HG03354 (cell line): ENCODE measurements at regions not wholly inside any gene's neighbourhood (a gene's known extent, or its start where the extent isn't known, plus 50 kb on each side); places are given as distances from the start of the nearest gene placed in this dataset.

ENCODE experiments used
- ATAC-seq: cut with Tn5 transposase; IDR thresholded peaks from one replicate; pipeline ENCODE4 v1.9.1; 2021; ENCODE audit warnings: mild to moderate bottlenecking; ENCODE audit not compliant: unreplicated experiment, poor library complexity, severe bottlenecking

DNA sequence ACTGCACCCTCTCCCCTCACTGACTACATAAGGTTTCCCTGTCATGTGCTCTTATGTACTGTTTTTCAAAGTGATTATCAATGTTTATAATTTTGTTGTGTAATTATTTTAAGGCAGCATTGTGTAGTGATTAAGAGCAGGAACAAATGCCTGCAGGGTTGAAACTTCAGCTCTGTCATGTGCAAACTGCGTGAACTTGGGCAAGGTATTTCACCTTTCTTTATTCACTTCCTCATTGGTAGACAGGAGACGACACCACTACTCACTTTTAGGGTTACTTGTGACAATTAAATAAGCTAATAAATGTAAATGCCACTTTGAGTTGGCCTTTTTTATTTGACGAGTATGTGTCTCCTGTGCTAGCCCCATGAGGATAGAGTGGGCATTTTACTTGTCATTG, 86.5 kb upstream of the E2F8 start:
- no peak for ATAC-seq

DNA sequence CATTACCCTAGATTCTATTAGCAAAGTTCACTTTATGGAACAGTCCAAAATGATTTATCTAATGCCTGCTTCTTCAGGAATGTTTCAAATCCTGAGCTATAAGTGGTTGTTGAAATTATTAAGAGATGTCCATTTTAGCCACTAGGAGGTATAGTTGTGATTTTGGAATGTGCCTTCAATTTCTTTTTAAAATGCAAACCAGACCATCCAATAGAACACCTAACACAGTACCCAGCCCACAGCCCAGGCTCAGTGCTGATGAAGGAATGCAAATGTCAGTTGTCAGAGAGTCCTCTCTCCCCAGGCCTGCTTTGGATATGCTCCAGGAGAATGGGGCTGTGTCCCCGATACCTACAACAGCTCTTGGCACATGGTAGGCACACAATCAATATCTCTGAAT, 85.8 kb upstream of the E2F8 start:
- no peak for ATAC-seq

DNA sequence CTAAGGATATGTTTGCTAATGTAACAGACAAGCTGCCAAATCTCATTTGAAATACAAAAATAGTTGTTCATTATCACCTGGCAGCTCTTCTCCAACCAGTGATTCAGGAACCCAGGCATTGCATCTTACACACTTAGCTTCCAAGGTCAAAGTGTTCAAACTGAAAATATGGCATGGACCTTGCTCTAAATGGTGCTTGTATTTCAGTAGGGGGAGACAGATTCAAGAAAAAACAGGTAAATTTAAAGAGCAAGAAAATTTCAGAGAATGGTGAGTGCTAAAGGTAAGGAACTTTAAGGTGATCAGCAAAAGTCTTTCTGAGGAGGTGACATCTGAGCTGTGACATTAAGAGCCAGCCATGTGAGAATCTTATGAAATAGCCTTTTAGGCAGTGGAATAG, 82.8 kb upstream of the E2F8 start:
- no peak for ATAC-seq

DNA sequence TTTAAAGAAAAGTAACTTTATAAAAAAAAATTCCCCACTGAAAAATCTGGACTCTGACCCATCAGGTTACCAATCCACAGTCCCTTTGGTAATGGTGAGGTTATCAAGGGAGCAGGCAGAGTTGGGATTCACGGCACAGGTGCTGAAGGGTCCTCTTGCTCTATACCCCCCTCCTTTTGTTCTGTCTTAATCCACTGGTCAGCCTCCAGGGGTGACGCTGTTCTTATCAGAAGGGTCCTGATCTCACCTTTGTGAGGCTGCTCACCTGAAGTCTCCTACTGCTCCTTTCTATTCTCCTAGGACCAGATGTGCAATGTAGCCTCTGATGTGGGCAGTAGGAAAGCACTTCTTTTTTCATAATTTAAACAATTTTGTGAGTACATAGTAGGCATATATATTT, 80.6 kb upstream of the E2F8 start:
- no peak for ATAC-seq

DNA sequence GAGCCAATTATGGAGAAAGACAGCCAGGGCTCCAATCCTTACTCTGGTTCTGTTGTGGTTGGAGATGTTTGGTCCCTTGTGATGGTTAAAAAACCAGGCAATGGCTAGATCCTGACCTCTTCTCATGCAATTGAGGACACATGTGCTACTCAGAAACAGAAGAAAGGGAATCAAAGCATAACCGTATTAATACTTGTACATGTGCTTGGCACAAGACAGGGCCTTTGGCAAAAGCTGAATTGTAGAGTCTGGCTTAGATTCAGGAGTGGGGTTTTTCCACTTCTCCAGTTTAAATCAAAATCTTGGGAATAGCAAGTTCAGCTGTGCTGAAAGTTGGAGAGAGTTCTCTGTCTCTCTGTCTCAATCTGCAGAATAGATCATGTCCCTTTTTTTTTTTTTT, 80.1 kb upstream of the E2F8 start:
- no peak for ATAC-seq

DNA sequence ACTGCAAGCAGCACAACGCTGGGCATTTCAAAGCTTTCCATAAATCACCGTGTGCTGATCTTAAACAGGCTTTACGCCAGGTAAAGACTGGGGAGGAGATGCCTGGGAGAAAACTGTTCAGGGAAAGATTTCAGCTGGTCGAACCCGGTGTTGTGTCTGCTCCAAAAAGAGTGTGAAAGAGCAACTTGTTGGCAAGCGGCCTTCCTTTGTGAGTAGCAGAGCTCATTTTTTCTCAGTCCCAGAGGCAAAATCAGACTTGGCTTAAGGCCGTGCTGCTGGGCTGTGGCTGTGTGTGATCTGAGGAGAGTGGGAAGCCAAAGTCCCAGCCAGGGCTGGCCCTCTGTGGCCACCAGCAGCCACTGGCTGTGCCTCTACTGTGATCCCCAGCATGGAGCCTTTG, 75.7 kb upstream of the E2F8 start:
- ATAC-seq: no peak

DNA sequence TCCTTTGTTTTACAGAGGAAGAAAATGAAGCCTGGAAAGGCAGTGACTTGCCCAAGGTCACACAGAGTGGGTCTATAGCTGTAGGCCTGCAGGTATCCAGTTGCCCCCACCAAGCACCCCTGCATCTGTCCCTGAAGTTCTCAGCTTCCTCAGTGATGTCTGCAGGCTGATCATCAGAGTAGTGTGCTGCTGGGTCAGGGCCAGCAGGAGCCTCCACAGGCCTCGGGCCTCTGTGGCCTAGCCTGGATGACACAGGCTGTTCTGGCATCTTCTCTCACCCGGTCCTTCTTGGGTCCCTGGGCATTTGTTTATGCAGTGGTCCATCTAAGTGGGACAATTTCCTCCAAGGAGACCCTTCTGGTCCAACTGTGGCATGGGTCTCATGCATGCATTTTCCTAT, 74.8 kb upstream of the E2F8 start:
- ATAC-seq: no peak

DNA sequence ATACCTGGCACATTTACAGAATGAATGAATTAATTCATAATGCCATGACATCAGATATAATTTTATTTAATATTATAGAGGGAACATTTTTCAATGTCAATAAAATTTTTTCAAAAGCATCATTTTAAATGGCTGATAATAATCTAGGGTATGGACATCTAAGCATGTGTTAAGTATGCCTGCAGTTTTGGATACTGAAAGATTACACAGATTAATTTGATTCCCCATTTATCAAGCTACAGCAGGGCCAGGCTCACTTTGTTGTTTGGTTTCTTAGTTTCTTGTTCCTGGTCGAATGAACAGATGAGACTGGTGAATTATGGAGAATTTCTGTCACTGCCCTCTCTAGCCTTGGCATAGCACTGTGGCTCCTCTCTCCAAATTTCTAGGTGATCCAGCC, 72.4 kb upstream of the E2F8 start:
- no peak for ATAC-seq

DNA sequence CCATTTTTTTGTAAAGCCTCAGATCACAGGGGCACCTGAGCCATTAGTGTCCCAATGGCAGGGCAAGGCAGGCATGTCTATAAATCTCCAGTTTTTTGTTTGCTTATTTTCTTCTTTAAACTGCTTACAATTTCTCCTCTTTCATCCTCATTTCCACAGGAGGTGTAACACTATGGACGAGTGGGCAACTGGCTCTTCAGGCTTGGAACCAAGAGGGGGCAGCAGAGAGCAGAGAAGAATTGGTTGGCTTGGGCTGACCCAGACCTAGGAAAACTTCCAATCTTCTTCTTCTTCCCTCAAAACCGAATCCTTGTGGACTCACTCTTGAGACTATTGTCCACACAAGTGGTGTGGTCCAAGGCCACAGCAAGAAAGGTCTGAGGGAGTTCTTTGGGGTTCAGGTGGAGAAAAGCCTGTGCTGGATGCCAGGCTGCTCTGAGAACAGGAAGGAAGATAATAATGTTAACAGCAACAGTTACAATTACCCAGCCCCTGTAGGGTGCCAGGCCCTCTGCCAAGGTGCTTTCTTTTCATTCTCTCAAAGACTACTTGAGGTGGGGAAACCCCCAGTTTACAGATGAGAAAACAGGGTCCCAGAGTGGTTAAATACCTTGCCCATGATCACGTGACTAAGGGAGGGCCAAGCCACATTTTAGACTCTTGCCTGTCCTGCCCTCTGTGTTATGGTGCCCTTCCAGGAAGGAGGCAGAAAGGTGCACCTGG, 70.7 kb upstream of the E2F8 start:
- peak; percentile 75 for ATAC-seq

DNA sequence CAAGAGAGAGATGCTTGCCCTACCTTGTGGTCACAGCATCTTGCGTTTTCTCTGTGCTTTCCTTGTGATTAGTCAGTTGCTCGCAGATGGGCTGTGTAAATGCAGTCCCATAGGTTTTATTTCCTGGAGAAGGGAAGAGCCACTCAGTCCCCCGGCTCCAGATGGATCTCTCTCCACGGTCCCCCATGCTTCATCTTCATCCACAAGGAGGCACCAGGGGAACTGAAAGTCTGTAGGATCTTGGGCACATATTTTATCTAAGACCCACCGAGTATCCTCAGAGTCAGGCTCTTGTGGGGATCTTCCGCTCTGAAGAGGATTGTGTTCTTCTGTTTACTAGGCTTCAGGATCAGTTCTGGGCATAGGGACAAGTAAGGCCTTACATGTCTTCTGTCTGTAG, 66.8 kb upstream of the E2F8 start:
- ATAC-seq: no peak

DNA sequence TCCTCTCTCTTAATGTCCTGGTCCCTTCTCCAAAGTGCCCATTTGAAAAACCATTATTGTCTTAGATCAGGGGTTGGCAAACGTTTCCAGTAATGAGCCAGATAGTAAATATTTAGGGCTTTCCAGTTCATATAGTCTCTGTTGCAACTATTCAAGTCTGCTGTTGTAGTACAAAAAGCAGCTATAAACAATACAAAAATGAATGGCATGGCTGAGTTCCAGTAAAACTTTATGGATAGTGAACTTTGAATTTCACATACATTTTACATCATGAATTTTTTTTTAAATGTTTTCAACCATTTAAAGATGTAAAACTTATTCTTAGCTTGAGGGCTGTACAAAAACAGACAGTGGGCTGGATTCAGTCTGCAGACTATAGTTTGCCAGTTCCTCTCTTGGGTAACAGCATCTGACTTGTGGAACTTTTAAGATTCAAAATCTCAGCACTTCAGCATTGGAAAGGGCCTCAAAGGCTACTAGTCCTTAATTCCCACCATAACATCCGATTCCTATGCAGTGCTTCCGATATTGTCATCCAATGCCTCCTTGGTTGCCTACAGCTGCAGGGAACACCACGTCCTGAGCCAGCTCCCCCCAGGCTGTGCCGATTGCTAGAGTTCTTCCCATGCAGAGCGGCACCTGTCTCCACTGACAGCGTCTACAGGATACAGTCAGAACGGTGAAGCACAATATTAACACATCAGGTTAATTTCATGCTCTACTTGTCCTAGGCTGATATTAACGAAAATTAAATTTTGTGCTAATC, 65.6 kb upstream of the E2F8 start:
- no peak for ATAC-seq

DNA sequence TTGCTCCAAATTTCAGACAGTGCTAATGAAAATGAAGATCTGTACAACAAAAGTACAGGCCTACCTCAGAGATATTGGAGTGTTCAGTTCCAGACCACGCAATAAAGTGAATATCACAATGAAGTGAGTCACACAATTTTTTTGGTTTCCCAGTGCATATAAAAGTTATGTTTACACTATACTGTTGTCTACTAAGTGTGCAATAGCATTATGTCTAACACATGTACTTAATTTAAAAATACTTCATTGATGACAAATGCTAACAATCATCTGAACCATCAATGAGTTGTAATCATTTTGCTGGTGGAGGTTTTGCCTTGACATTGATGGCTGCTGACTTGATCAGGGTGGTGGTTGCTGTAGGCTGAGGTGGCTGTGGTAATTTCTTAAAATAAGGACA, 60.6 kb upstream of the E2F8 start:
- ATAC-seq: no peak

DNA sequence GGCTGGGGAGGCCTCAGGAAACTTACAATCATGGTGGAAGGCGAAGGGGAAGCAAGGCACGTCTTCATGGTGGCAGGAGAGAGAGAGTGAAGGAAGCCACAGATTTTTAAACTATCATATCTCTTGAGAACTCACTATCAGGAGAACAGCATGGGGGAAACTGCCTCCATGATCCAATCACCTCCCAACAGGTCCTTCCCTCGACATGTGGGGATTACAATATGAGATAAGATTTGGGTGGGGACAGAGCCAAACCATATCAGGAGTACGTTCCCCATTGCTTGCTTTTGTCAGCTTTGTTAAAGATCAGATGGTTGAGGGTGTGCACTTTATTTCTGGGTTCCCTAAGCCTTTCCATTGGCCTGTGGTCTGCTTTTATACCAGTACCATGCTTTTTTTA, 53.7 kb upstream of the E2F8 start:
- ATAC-seq: no peak

DNA sequence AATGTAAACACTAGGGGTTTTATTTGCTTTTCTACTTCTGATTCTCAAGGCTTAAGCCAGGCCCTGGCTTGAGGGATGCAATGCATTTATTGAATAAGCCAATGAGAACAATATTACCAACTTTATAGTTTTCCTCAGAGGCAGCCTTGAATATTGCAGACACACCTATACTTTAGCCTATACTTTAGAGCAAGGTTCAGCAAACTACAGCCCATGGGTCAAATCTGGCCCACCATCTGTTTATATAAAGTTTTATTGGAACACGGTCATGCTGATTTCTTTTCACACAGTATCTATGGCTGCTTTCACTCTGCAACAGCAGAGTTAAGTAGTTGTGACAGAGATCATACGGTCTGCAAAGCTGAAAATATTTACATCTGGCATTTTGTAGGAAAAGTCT, 50.3 kb upstream of the E2F8 start:
- ATAC-seq: no peak
